ENCODE measurements at regions not wholly inside any gene's neighbourhood (a gene's known extent, or its start where the extent isn't known, plus 50 kb on each side); places are given as distances from the start of the nearest gene placed in this dataset.

DNA sequence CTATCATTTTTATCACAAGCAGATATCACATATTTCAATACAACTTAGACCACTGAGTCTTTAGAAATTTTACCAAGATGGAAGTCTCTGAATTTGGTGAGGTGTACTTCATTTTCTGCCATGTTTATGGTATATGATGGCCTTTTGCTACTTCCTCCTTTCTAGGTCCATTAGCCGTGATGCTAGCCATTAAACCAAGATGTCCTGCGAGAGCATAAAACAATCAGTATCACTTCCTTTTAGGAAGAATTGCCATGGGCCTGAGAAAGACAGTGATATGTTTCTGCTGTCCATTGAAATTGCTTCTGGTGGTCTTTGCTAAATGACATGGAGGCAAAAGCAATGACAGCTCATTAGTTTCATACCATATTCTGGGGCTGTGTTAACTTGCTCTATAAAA, 1851.7 kb upstream of the IGFBP7 start:
- DNase-seq (ENCODE audit: low read depth in 2 of 2): no peak
- TF ChIP-seq, protein P1, sequence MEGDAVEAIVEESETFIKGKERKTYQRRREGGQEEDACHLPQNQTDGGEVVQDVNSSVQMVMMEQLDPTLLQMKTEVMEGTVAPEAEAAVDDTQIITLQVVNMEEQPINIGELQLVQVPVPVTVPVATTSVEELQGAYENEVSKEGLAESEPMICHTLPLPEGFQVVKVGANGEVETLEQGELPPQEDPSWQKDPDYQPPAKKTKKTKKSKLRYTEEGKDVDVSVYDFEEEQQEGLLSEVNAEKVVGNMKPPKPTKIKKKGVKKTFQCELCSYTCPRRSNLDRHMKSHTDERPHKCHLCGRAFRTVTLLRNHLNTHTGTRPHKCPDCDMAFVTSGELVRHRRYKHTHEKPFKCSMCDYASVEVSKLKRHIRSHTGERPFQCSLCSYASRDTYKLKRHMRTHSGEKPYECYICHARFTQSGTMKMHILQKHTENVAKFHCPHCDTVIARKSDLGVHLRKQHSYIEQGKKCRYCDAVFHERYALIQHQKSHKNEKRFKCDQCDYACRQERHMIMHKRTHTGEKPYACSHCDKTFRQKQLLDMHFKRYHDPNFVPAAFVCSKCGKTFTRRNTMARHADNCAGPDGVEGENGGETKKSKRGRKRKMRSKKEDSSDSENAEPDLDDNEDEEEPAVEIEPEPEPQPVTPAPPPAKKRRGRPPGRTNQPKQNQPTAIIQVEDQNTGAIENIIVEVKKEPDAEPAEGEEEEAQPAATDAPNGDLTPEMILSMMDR (IDR thresholded peaks at IDR 0.05; ENCODE audit: low read depth, low read length): no peak
- no peak overlapping the region for H3K4me3 ChIP-seq (replicated peaks in 1 of 2; ENCODE audit: low read depth in 2 of 2, low read length in 2 of 2)

DNA sequence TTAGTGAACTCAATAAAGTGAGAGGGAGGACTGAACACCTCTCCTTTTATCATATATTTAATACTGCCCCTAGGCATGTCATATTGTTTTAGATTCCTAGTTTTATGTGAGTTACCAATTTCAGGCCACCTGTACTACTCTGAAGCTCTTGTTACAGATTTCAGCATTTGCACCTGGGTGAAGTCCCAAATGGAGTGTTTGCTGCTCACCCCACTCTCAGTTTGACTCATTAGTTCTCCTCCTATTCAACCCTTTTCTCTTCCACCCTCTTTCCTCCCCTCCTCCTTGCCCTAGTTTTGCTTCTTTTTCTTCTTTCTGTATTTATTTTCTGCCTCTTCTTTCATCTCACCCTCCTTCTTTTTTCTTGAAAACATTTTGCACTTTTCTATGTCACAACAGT, 1852.2 kb upstream of the IGFBP7 start:
- H3K4me3 ChIP-seq (replicated peaks in 1 of 2; ENCODE audit: low read depth in 2 of 2, low read length in 2 of 2): no peak overlapping the region
- TF ChIP-seq, protein P1 (IDR thresholded peaks at IDR 0.05; ENCODE audit: low read depth, low read length): no peak
- DNase-seq (ENCODE audit: low read depth in 2 of 2): no peak

DNA sequence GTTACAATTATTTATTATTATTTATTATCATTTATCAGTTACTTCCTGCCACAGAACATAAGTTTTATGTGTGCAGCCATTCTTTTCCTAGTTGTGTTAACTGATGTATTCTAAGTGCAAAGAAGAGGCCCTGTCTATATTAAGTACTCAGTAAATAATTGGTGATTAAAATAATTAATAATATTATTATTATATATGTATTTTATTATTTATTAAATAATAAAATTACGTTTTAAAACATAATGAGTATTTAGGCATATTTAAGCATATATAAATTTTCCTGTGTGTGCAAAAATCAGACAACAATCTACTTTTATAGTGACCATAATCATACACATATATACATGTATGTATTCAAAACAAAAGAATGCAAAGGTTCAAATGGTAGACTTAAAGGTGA, 1871.6 kb upstream of the IGFBP7 start:
- TF ChIP-seq, protein P1 (IDR thresholded peaks at IDR 0.05; ENCODE audit: low read depth, low read length): no peak
- no peak overlapping the region for H3K4me3 ChIP-seq (replicated peaks in 1 of 2; ENCODE audit: low read depth in 2 of 2, low read length in 2 of 2)
- no peak for DNase-seq (ENCODE audit: low read depth in 2 of 2)

DNA sequence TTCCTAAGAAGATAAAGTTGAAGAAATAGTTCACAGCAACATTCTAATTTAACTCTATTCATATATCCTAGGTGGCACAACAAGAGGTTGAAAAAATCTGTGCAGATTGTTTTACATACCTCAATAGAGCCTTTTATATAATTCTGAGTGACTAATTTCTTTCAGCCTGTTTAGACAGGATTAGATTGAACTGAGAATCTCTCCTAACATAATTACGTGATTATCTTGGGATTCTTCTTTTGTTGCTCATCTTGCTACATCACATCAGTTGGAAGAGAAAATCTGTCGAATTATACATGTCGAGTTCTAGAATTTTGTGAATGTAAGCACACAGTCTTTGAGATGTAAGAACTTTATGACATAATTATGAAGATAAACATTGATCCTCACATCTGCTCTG, 1873.7 kb upstream of the IGFBP7 start:
- DNase-seq (ENCODE audit: low read depth in 2 of 2): no peak
- H3K4me3 ChIP-seq (replicated peaks in 1 of 2; ENCODE audit: low read depth in 2 of 2, low read length in 2 of 2): no peak overlapping the region
- TF ChIP-seq, protein P1 (IDR thresholded peaks at IDR 0.05; ENCODE audit: low read depth, low read length): no peak

DNA sequence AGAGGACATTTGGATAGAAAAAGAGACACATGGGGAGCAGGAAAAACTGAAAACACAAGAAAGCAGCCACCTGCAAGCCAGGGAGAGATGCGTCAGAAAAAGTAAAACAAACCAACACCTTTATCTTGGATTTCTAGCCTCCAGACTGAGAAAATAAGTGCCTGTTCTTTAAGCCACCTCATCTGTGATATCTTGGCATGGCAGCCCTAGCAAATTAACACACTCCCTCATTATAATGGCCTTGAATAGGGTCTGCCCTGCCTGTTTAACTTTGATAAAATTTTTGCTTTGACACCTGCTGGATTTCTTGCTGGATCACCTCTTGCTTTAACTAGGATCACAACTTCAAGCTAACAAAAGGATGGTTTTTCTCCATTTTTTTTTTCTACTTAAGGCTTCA, 1892.0 kb upstream of the IGFBP7 start:
- TF ChIP-seq, protein P1 (IDR thresholded peaks at IDR 0.05; ENCODE audit: low read depth, low read length): no peak
- no peak for DNase-seq (ENCODE audit: low read depth in 2 of 2)
- no peak overlapping the region for H3K4me3 ChIP-seq (replicated peaks in 1 of 2; ENCODE audit: low read depth in 2 of 2, low read length in 2 of 2)

DNA sequence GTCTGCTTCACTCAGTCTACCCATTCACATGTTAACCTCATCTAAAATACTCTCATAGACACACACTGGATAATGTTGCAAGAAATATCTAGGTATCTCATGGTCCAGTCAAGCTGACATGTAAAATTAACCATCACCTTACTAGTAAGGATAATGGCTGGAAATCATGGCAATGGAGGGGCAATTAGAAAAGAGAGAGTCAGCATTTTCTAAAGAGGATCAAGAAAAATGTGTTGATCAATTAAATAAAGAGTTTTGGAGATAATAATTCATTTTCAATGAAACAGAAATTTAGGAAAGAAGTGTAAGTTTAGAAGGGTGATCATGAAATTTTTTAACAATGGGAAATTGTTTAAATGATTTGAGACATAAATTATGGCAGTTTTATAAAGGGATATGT, 1914.1 kb upstream of the IGFBP7 start:
- no peak overlapping the region for H3K4me3 ChIP-seq (replicated peaks in 1 of 2; ENCODE audit: low read depth in 2 of 2, low read length in 2 of 2)
- TF ChIP-seq, protein P1 (IDR thresholded peaks at IDR 0.05; ENCODE audit: low read depth, low read length): no peak
- no peak for DNase-seq (ENCODE audit: low read depth in 2 of 2)

DNA sequence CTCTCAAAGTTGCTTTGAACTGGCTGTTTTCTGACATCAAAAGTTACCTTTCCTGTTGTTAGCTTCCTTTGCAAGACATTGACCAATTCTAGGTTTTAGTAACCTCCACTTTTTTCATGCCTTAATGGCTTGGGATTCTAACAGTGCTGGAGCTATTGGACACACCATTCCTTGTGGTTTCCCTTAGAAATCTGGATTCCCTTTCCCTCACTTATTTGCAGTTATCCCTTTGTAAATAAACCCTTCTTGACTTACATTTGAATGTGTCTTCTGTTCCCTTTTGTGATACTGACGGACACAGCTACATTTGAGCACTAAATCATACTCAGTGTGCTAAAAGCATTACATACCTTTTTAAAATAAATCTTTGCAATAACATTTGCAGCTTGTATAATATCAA, 1927.6 kb upstream of the IGFBP7 start:
- DNase-seq (ENCODE audit: low read depth in 2 of 2): no peak
- H3K4me3 ChIP-seq (replicated peaks in 1 of 2; ENCODE audit: low read depth in 2 of 2, low read length in 2 of 2): no peak overlapping the region
- TF ChIP-seq, protein P1 (IDR thresholded peaks at IDR 0.05; ENCODE audit: low read depth, low read length): no peak
